ENCODE measurements at regions not wholly inside any gene's neighbourhood (a gene's known extent, or its start where the extent isn't known, plus 50 kb on each side); places are given as distances from the start of the nearest gene placed in this dataset.
"Not testable (repeated sequence)": the region's sequence is repeated elsewhere in the genome, so short reads cannot be mapped to it uniquely, and the experiment has no call there.

DNA sequence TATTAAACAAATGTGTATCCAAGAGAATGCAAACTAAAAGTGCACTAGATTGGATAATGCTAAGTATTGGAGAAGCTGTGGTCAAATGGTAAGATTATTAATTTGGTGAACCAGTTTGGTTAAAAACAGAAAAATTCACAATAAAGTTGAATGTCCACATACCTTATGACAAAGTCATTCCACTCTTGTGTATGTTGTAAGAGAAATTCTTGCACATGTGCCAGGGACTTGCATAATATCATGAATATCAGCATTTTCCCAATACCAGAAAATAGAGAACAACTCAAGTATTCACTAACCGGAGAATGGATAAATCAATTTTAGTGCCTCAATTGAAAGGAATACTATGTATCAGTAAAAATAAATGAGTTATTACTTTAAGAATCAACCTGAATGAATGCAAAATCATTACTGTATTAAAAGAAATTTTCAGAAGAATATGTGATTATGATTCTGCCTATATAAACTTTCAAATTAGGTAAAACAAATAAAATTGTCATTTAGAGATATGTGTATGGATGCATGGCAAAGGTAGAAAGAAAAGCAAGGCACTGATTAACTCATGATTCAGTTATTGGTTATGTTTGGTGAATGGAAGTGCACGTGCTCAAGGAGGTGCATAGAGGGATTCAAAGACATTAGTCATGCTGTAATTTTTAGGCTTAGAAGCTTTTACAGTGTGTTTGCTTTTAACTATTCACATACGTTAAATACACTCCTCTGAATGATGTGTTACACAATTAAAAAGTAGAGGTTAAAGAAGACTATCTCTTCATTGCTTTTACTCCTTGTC is 217.4 kb upstream of the KCNK2 start:
- no peak for DNase-seq

DNA sequence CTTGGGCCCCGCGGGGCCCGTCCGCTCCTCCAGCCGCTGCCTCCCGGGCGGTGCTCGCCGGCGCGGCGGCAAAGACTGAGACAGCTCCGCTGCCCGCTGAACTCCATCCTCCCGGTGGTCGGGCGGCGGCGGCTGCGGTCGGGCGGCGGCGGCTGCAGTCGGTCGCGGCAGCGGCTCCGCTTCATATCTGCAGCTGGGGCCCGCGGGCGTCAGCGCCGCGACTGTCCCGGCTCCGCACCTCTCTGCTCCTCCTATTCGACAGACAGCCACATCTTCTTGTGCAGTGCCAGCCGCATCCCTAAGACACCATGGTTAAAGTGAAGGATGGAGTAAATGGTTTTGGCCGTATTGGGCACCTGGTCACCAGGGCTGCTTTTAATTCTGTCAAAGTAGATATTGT is 212.1 kb upstream of the KCNK2 start:
- not testable (repeated sequence) for DNase-seq

DNA sequence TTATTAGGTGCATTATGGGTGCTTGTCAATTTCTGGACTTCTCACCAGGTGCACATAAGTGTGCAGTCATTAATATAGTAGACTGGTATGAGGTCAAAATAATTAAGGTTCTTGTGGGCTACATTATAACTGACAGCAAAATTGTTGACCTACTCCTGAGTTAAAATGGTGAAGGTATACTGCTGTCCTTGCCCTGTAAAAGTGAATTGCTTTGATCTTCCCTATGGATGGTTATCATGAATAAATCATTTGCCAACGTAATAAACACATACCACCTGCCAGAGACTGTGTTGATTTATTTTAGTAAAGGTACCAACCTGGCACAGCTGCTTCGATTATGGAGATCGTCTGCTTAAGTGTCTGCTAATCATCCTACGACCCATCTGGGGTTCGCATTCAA is 201.6 kb upstream of the KCNK2 start:
- no peak for DNase-seq

DNA sequence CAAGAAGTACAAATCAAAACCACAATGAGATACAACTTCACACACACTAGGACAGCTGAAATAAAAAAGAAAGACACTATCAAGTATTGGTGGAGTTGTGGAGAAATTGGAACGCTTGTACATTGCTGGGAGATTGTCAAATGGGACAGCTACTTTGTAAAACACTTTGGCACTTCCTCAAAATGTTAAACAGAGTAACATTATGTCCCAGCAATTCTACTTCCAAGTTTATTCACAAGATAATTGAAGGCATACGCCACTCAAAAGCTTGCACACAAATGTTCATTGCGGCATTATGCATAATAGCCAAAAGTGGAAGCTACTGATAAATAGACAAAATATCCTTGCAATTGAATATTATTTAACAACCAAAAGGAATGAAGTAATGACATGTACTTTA is 199.9 kb upstream of the KCNK2 start:
- no peak for DNase-seq

DNA sequence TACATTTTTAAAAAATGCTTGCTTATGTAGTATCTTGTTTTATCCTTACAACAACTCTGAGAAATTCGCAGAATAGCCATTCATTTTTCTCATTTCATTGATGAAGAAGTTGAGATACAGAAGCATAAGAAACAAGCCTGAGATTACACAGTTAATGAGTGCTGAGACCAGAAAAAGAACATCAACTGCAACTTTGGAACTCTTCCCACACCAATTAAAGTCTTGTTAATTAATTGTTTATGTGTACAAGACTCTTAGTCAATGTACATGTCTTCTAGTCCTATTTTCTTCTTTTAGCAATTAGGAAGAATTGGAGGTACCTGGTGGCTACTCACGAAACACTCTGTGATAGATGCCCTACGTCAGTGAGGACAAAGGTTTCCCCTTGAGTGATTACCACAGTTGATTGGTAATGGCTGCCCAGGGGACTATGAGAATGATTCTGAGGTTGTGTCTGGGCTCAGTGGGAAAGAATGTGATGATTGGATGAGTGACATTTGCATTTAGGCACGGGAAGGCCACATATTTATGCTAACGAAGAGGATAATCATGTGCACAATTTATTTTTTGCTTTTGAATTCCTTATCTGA is 187.4 kb upstream of the KCNK2 start:
- DNase-seq = no peak

DNA sequence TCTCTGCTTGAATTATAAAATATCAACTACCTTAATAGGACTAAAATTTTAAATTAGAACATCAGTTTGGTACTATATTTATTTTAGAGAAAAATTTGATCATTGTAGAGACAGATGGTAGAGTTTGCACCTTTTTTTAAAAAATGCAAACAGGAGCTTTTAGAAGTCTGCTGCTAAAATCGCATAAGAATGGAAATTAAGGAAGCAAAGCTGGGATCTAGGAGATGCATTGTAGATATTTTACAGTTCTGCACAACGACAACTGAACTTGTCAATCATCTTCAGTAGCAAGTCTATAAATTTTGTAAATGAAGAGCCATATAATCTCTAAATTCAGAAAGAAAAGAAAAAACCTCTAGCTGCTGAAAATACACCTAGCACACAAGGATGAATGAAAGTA is 185.6 kb upstream of the KCNK2 start:
- no peak for DNase-seq

DNA sequence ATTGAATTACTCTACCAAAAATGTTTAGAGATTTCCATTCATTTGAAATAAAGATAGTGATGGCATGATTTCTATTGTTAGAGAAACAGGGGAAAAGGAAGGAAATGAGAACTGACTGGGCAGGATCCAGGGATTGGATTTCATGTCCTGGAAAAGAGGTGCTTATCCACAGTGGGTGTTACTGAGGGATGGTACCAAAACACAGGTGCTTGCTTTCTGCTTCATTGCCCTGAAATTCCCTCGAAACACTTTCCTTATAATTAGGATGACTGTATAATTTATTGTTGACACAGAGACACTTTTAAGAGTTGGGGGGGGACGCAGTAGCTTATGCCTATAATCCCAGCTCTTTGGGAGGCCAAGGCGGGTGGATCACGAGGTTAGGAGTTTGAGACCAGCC is 185.0 kb upstream of the KCNK2 start:
- no peak for DNase-seq

DNA sequence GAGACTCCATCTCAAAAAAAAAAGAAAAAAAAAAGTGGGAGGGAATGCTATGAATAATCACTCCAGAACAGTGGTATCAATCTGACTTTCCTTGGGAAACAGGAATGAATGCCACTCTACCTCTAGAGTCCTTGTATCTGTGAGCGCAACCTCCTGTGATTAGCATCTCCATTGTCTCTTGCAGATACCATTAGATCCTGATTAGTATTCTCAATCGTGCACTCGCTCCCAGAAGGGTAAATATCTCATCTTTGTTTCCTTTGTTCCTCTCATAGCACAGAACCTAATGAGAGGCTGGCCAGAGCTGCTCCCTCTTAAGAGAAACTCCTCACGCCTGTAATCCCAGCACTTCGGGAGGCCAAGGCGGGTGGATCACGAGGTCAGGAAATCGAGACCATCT is 184.4 kb upstream of the KCNK2 start:
- DNase-seq = no peak

DNA sequence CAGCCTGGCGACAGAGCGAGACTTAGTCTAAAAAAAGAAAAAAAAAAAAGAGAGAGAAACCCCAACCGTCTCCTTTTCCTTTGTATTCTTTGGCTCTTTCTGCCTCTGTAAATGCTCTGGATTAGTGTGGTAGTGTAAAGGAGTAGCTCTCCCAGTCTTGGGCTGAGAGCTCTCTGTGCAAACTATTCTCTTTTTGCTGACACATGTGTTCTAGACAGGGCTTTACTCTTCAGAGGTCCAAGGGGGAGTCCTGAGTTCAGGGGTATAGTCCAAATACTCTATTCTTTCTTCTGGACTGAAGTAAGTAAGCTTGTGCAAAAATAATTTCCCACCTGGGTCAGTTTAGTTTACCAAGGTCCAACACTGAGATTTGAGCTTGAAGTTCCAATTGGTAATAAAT is 183.8 kb upstream of the KCNK2 start:
- DNase-seq = no peak

DNA sequence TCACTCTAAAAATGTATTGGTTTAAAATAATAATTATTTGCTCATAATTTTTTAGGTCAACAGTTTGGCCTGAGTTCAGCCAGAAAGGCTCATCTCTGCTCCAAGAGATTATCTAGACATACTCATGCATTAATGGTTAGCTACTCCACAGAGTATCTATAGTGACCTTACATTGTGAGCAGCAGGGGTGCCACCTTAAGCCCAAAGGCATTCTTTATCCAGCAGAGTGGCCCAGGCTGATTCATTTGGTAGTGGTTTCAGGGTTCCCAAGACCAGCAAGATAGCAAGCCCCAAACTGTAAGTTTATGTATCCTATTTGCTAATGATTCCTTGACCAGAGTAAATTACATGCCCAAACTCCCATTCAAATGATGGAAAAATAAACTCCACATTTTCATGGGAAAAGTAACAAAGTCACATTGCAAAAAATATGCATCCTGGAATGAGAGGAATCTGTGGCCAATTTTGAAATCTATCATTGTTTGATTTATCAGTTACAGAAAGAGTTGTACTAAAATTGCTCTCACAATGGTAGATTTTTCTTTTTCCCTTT is 182.6 kb upstream of the KCNK2 start:
- no peak for DNase-seq

DNA sequence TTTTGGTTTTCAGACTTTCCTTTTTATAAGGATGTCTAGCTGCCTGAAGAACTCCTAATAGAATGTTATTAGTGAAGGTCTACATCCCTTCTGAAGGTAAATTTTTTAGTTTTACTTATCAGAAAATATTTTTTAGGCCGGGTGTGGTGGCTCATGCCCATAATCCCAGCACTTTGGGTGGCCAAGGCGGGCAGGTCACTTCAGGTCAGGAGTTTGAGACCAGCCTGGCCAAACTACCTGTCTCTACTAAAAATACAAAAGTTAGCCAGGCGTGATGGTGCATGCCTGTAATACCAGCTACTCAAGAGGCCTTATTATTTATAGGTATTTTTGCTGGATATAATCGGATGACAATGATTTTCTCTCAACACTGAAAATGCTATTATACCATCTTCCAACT is 181.9 kb upstream of the KCNK2 start:
- DNase-seq = no peak

DNA sequence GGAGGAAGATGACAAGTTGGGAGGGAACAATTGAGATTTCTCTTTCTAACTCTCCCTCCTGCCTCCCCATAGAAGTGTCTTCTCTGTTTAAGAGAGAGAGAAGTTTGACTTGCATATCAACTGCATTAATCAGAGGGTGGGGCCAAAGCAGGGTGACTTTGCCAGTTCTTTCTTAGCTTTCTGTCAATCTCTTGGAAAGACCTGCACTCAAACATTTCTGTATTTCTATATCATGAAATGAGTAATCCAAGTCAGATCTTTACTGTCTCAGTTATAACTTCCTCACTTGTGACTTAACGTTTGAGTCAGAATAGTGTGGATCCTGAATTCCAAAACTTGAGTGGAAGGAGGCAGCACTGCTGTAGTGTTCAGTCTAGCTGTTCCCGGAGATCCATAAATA is 180.8 kb upstream of the KCNK2 start:
- DNase-seq = no peak

DNA sequence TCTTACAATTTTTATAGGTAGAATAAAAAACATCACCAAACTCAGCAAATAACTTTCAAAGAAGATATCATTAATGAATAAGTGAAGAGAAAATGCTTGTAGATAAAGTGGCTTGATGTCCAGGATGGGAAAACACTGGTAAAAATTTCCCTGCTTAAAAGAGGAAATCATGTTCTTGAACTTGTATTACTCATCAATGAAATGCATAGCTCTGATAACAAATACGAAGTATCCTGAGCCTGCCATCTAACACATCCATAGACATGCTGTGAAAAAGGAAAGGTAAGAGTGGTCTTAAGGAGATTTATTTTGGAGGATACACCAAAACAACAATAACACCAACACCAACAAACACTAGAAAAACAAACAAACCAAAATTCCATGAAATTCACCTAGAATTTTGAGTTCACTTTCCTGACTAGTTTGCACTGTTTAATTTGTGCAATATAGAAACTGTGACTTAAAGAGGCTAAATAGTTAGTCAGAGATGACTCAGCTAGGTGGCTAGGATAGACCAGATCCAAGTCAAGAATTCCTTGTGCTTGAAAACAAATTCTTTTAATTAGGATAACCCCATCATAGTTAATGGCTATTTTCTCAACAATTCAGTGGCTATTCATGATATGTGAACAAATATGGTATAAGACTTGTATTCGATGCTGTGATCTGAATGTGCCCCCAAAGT is 179.8 kb upstream of the KCNK2 start:
- DNase-seq = no peak

DNA sequence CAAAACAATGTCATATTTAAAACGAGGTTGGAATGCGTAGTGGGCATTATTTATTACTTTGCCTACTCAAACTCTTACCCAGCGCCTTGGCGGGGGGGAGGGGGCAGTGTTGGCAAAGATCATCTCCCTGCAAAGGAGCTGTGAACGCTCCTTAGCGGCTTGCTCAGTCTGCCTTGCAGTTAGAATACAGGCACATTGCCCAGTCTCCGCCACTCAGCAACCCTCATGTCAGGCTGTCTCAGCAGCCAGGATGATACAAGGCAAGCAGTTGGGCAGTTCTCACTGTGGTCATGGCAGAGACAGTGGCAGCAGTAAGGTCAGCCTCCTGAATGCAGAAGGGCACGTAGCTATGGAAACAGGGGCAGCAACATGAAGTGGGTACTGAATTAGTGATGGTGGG is 170.4 kb upstream of the KCNK2 start:
- DNase-seq = no peak

DNA sequence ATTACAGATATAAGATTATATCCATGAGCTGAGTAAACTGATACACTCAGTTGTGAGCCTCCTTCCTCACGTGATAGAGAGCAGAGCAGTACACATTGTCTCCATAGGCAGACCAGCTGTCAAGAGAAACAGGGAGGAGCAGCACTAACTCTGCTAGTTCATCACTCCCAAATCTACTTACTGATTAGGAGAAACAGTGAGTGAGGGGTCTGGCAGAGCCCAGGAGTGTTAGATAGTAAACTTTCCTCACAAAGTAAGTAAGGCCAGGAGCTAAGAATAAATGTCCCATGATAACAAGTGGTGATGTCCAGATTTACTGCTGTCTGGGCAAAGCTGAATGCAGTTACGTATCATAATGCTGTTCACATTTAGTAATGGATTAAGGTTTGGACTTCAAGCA is 168.6 kb upstream of the KCNK2 start:
- no peak for DNase-seq

DNA sequence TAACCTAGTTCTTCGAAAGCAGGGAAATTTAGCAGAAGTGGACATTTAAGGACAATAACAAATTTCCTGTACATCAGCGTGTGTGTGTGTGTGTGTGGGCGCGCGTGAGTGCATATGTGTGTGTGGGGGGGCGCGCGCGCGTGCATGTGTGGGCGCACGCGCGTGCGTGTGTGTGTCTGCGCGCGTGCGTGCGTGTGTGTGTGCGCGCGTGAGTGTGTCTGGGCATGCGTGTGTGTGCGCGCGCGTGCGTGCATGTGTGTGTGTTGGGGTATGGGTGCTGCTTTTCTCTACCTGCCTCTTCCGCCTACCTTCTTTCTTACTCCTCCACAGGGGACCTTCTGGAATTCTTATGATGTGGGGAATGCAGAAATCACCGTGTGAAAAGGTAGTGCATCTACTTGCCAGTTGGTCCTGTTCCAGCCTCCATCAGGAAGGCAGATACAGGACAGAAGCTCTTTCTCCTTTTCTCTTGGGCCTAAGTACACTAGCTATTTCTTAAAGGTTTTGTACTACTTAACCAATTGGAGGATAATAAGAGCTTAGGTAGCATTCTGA is 165.4 kb upstream of the KCNK2 start:
- no peak for DNase-seq

DNA sequence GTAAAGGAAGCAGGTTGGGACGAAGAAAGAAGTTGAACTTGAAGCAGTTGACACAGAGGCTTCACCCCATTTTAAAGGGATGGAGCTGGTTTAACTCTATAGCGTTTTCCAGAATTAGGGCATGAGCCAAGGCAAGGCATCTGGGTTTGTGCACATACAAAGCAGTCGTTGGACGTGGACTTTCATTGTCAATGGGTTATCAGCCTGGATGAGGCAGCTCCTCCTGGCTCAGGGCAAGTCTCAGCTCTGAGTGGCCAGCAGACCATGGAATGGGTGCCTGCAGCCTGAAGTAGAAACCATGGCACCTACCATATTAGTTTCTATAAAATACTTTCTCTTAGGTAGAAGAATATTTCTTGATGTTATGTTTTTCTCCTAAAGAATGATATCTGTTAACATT is 163.8 kb upstream of the KCNK2 start:
- DNase-seq = no peak

DNA sequence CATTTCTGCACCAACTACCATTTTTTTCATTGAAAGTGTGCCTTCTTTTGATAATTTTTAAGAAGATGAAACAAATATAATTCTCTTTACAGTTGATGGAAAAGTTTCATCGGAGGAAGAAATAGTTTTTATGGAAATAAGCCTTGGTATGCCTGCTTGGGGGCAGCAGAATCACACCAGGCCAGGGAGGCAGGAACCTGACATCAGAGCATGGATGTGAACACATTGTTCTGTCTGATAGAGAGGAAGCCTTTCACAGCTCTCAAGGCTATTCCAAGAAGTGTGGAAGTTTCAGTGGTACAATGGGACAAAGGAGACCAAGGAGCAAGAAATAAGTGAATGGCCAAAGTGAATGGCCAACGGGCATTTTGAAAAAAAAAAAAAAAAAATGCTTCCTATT is 162.2 kb upstream of the KCNK2 start:
- no peak for DNase-seq

DNA sequence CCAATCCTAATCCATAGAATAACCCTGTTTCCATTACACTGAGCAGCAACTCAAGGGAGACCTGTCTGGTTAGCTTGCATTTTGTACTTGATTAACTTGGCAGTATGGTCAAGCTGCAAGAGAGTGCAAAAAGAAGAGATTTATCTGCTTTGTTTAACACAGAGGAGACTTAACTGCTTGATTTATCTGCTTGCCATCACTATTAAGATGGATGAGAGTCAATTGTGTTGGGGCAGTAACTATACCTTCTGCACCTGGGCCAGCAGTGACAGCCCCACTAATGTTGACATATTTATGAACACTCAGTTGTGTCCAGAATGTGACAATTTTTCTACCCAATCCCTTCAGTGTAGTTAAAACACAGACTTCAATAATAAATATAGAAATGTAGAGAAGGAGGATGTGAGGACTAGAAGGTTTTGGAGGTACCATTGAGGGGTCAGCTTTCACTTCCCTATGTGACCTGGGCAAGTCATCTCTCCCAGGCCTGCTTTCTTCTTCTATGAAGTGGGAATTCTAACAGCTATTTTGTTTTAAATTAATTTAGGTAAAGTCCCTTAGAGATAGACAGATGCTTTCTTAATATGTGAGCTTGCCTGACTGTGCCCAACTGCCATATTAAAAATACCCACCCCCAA is 159.1 kb upstream of the KCNK2 start:
- no peak for DNase-seq

DNA sequence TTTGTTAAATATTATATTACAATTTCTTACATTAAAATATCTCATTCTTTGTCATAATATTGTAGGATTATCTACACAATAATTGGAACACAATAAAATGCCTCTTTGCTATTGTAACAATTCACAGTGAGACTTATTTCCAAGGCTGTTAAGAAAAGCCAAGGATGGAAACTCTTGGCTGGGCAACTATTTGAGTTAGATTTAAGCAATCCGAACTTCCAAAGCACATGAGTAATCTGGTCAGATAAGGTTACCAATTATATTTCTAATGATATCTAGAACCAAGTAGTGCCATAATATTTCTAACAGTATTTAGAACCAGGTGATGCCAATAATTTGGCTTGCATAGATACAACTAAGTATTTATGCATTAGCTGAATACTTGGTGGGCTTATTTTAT is 154.7 kb upstream of the KCNK2 start:
- no peak for DNase-seq

DNA sequence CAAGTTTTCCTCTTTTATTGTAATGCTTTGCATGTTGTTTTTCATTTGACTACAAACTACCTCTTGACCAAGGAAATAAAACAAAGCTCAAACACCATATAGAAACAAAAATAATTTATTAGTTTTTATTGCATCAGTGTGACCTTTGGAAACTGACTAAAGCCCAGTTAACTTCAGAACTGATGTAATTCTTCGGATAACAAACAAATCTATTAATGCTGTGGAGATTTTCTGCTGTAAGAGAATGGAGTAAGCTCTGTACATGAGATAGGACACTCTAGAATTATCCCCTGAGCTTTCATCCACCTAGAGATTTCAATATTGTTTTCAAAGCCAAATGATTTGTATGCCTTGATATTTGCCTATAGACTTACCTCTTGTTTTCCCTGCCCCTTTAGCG is 154.0 kb upstream of the KCNK2 start:
- no peak for DNase-seq

DNA sequence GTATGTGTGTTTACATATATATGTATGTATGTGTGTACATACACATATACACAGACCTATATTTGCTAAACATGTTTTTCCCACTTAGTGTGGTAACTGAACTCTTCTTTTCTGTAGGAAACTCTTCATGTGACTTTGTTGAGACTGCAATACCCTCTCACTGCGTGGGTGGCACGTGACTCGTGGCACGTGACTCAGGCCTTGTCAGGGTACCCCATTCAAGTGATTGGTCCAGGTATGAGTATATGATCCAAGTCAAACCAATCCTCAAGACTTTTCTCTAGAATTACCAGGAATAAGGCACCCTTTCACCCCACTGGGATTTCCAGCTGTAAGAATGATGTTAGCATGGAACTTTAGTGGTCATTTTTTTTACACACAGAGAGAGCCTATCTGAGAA is 149.2 kb upstream of the KCNK2 start:
- DNase-seq = peak in 2 of 4 experiments; percentile 1 to 3

DNA sequence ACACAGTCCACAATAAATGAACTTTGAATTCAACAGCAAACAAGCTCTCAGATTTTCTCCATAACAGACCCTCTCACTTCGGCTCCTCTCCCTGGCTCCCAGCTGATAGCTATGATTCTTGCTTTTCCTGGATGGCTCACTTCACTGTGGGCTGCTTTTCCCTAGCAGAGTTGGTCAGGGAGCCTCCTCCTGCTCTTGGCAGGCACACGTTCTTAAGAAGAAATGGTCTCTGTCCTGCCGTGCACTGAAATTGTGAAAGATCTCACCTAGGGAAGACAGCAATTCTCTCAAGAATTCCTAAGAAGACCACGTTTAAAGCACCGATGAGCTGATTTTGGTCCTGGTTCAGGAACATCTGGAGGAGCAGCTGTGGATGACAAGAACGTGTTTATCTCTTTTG is 148.5 kb upstream of the KCNK2 start:
- no peak for DNase-seq
